K562 (cell line): ENCODE measurements at regions not wholly inside any gene's neighbourhood (a gene's known extent, or its start where the extent isn't known, plus 50 kb on each side); places are given as distances from the start of the nearest gene placed in this dataset.

Experiments used
- ATAC-seq: fragments of 200-7000 bp; cut with Tn5 transposase; 3 replicates; pipeline ENCODE4 v1.9.1; 2020; ENCODE audit warnings: moderate library complexity
- BruUV-seq: library from RNA; stranded (reverse); fragments of 400-500 nt; replicated peaks from 2 replicates; lab custom pipeline; 2021; lab: Mats Ljungman, UMichigan
- CTCF ChIA-PET: fragments of 300-600 bp; formaldehyde crosslinking; extraction: SDS; loops from one replicate; lab custom pipeline; 2021; ENCODE audit warnings: low intra/inter-chr PET ratio; lab: Yijun Ruan, JAX
- POLR2A ChIA-PET: fragments of 300-600, 350-650 bp; sonication (Branson Sonifier 250); formaldehyde crosslinking; extraction: SDS; loops from one replicate; lab custom pipeline; 2021; ENCODE audit warnings: antibody characterized with exemption, inconsistent platforms; lab: Yijun Ruan, JAX
- DNase-seq, 4 experiments: peaks; one replicate each; pipeline versions ENCODE4 v3.0.0 to v3.0.0-alpha.2; 2011 to 2018; ENCODE audit warnings: low spot score in 3 of 4, mixed read lengths in 3 of 4; ENCODE audit errors: extremely low read depth in 1 of 4
- FAIRE-seq: peaks from 2 replicates; lab custom pipeline; 2011; peaks lifted over from hg19 to GRCh38; lab: Jason Lieb, UNC
- H2AFZ ChIP-seq: 2 replicates; pipeline ENCODE4 v1.6.0; 2011; ENCODE audit warnings: low read depth, low read length, control low read depth, inconsistent platforms
- H3K27ac ChIP-seq: fragments of 200-600 bp; 3 replicates; pipeline ENCODE4 v1.8.0; 2011; ENCODE audit warnings: low read depth, mild to moderate bottlenecking, control low read depth, inconsistent platforms, low read length, moderate library complexity, mixed read lengths; ENCODE audit errors: extremely low read depth
- H3K27me3 ChIP-seq, 2 experiments: fragments of 300-600 bp in 1 of 2; 2 replicates in 1 of 2; 3 replicates in 1 of 2; pipeline versions ENCODE4 v1.6.0 to v1.8.0; 2011; ENCODE audit warnings: inconsistent platforms in 2 of 2, low read length in 2 of 2, mild to moderate bottlenecking in 1 of 2, mixed read lengths in 1 of 2, moderate library complexity in 1 of 2; ENCODE audit not compliant: control insufficient read depth in 2 of 2, insufficient read depth in 2 of 2
- H3K36me3 ChIP-seq: fragments of 300-600 bp; 3 replicates; pipeline ENCODE4 v1.8.0; 2011; ENCODE audit warnings: mild to moderate bottlenecking, low read length, inconsistent platforms; ENCODE audit not compliant: control insufficient read depth, insufficient read depth
- H3K4me1 ChIP-seq, 2 experiments: fragments of 200-600 bp in 1 of 2; replicated peaks in 1 of 2; 2 replicates in 1 of 2; 3 replicates in 1 of 2; pipeline versions ENCODE4 v1.5.1 to v1.8.0; 2011; ENCODE audit warnings: inconsistent platforms in 2 of 2, low read length in 2 of 2, mild to moderate bottlenecking in 1 of 2, mixed read lengths in 1 of 2, moderate library complexity in 1 of 2; ENCODE audit not compliant: control insufficient read depth in 2 of 2, insufficient read depth in 2 of 2
- H3K4me2 ChIP-seq: 2 replicates; pipeline ENCODE4 v1.6.1; 2011; ENCODE audit warnings: low read length, control low read depth, inconsistent platforms, mixed read lengths; ENCODE audit not compliant: insufficient read depth
- H3K4me3 ChIP-seq: fragments of 200-600 bp; sonication (generic), shearing (Covaris generic); 2 replicates; pipeline ENCODE4 v1.5.1; 2016; ENCODE audit warnings: control low read depth, inconsistent platforms
- H3K79me2 ChIP-seq: fragments of 200-600 bp; 3 replicates; pipeline ENCODE4 v1.8.0; 2011; ENCODE audit warnings: low read length, inconsistent platforms; ENCODE audit not compliant: control insufficient read depth, insufficient read depth
- H3K9ac ChIP-seq, 2 experiments: 2 replicates each; pipeline versions ENCODE4 v1.6.0 to v1.6.1; 2011; ENCODE audit warnings: low read depth in 2 of 2, low read length in 2 of 2, control low read depth in 1 of 2, inconsistent platforms in 1 of 2, mild to moderate bottlenecking in 1 of 2, mixed read lengths in 1 of 2; ENCODE audit not compliant: insufficient read depth in 1 of 2
- H3K9me1 ChIP-seq: one replicate; pipeline ENCODE4 v1.6.0; 2011; ENCODE audit warnings: inconsistent platforms, mild to moderate bottlenecking, low read length, moderate library complexity; ENCODE audit not compliant: control insufficient read depth, insufficient read depth
- H3K9me3 ChIP-seq: replicated peaks from 2 replicates; pipeline ENCODE4 v1.5.1; 2011; ENCODE audit warnings: low read depth, low read length, inconsistent platforms; ENCODE audit not compliant: control insufficient read depth, insufficient read depth
- H4K20me1 ChIP-seq: replicated peaks from 2 replicates; pipeline ENCODE4 v1.6.1; 2011; ENCODE audit warnings: low read length, inconsistent platforms, mixed read lengths; ENCODE audit not compliant: control insufficient read depth, insufficient read depth
- ARID1B ChIP-seq: fragments of 450-650 bp; IDR thresholded peaks from 2 replicates; pipeline ENCODE4 v1.6.1; 2016; ENCODE audit warnings: antibody characterized with exemption, mild to moderate bottlenecking, inconsistent platforms
- CBFA2T3 ChIP-seq: fragments of 450-650 bp; IDR thresholded peaks from 2 replicates; pipeline ENCODE4 v1.6.1; 2017
- CEBPB ChIP-seq: fragments of 450-650 bp; IDR thresholded peaks from 2 replicates; pipeline ENCODE4 v1.6.1; 2016; ENCODE audit warnings: missing genetic modification characterization, missing compliant biosample characterization
- CHD2 ChIP-seq: IDR thresholded peaks from 2 replicates; pipeline ENCODE4 v1.6.1; 2011; ENCODE audit warnings: low read depth, low read length
- DPF2 ChIP-seq: fragments of 450-650 bp; IDR thresholded peaks from 2 replicates; pipeline ENCODE4 v1.6.1; 2016
- HDAC2 ChIP-seq: fragments of 450-650 bp; IDR thresholded peaks from 2 replicates; pipeline ENCODE4 v1.6.1; 2016; ENCODE audit warnings: mild to moderate bottlenecking
- JUNB ChIP-seq: fragments of 450-650 bp; formaldehyde crosslinking; conservative IDR thresholded peaks from 2 replicates; pipeline ENCODE4 v1.4.0; 2020; ENCODE audit warnings: mild to moderate bottlenecking
- MAFF ChIP-seq: IDR thresholded peaks from 2 replicates; pipeline ENCODE4 v1.6.1; 2012; ENCODE audit warnings: low read length, improper control_type of control experiment
- RB1 ChIP-seq: fragments of 450-650 bp; IDR thresholded peaks from 2 replicates; pipeline ENCODE4 v1.6.1; 2017; ENCODE audit warnings: low read depth, mild to moderate bottlenecking
- TEAD4 ChIP-seq, 2 experiments: sonication (generic) in 1 of 2; formaldehyde crosslinking in 1 of 2; IDR thresholded peaks; 2 replicates each; pipeline versions ENCODE4 v1.6.1 to v1.8.0; 2012 to 2022; ENCODE audit warnings: borderline replicate concordance in 1 of 2, inconsistent platforms in 1 of 2, low read length in 1 of 2, mild to moderate bottlenecking in 1 of 2, missing genetic modification reagents in 1 of 2
- TFAP4 ChIP-seq: sonication (generic); formaldehyde crosslinking; IDR thresholded peaks from 2 replicates; pipeline ENCODE4 v1.8.0; 2022; ENCODE audit warnings: missing genetic modification reagents, mild to moderate bottlenecking, moderate library complexity, borderline replicate concordance
- TGIF2 ChIP-seq: sonication (generic); formaldehyde crosslinking; IDR thresholded peaks from 2 replicates; pipeline ENCODE4 v1.8.1; 2022; ENCODE audit warnings: mild to moderate bottlenecking, missing genetic modification reagents, moderate library complexity
- WHSC1 ChIP-seq: IDR thresholded peaks from one replicate; pipeline ENCODE4 v1.6.1; 2012; ENCODE audit warnings: low read length, control low read depth, inconsistent platforms
- ZNF184 ChIP-seq: sonication (generic); formaldehyde crosslinking; IDR thresholded peaks from 2 replicates; pipeline ENCODE4 v1.5.0; 2020; ENCODE audit warnings: missing genetic modification reagents
- ZNF232 ChIP-seq: sonication (generic); formaldehyde crosslinking; IDR thresholded peaks from 2 replicates; pipeline ENCODE4 v1.8.0; 2022; ENCODE audit warnings: mild to moderate bottlenecking, missing genetic modification reagents
- ZNF24 ChIP-seq: fragments of 450-650 bp; IDR thresholded peaks from 2 replicates; pipeline ENCODE4 v1.6.1; 2016
- ZNF316 ChIP-seq: fragments of 450-650 bp; IDR thresholded peaks from 2 replicates; pipeline ENCODE4 v1.6.1; 2016
- ZNF583 ChIP-seq: fragments of 250-450 bp; sonication (Bioruptor Pico); IDR thresholded peaks from 2 replicates; pipeline ENCODE4 v1.4.0; 2020
- ZNF766 ChIP-seq: fragments of 200-800 bp; sonication (Bioruptor generic); conservative IDR thresholded peaks from 2 replicates; pipeline ENCODE4 v1.6.1; 2016; ENCODE audit warnings: missing genetic modification characterization, missing compliant biosample characterization
- WGBS: fragments of 100-300 bp; shearing (Covaris generic); methylation state at CpG from one replicate; pipeline ENCODE4 v1.1.6; 2016; ENCODE audit warnings: low coverage, mixed read lengths; ENCODE audit not compliant: insufficient coverage; ENCODE audit errors: missing lambda C conversion rate; 5-methylcytosine and 5-hydroxymethylcytosine counted together
- in situ Hi-C: fragments of 300-500 bp; cut with MboI; formaldehyde crosslinking; loops from 4 replicates; pipeline ENCODE4 v1.15.0; 2018; ENCODE audit warnings: inconsistent platforms, mixed read lengths
- intact Hi-C: fragments of 100-400 bp; cut with micrococcal nuclease; formaldehyde crosslinking; loops from 2 replicates; pipeline ENCODE4 v1.14.2; 2022
- TF ChIP-seq, protein P1 (sequence below): sonication (generic); formaldehyde crosslinking; IDR thresholded peaks from 2 replicates; pipeline ENCODE4 v1.8.1; 2023; ENCODE audit warnings: mild to moderate bottlenecking, missing genetic modification reagents
- TF ChIP-seq, protein P2 (sequence below), 2 experiments: IDR thresholded peaks in 1 of 2; conservative IDR thresholded peaks in 1 of 2; 2 replicates each; pipeline ENCODE4 v1.6.1; 2016; ENCODE audit warnings: low read depth in 2 of 2, mild to moderate bottlenecking in 1 of 2, missing compliant biosample characterization in 1 of 2, missing genetic modification characterization in 1 of 2, moderate library complexity in 1 of 2

GRCh38 chr21:35945089-35945671 lies 115.1 kb downstream of the SETD4 start:
- Histone ChIP-seq H4K20me1 (no peaks in the 10 kb centered on the region), H3K4me2 (peak overlapping the region; percentile 4; the same call in 1 of the 2 replicates), H3K79me2 (no peaks in the 10 kb centered on the region), H3K36me3 (no peaks in the 10 kb centered on the region), H3K4me1 (peaks cover 0 to 4% of the 10 kb centered on the region in 2 experiments; a peak in 2 of 5 replicates), H3K4me3 (no peak overlapping the region), H3K27me3 (peaks cover 7 to 16% of the 10 kb centered on the region in 2 experiments), H2AFZ (peak overlapping the region; percentile 9; the same call in 1 of the 2 replicates), H3K9me1 (no peaks in the 10 kb centered on the region), H3K9me3 (no peaks in the 10 kb centered on the region), H3K27ac (no peak overlapping the region), H3K9ac (no peak overlapping the region)
- intact Hi-C loops, result loop anchor here (10.0 kb wide), 1 partner anchor 170 kb away; no protein-coding TSS in a partner anchor
- no peak for FAIRE-seq
- BruUV-seq, result no TSS peak
- in situ Hi-C loops, result no loop called here
- WGBS, result 3% methylated on average over 6 of the region's 6 CpGs
- ChIA-PET POLR2A (interaction anchor here (0.9 kb wide), 1 partner anchor 9 kb away, joined by 3 read pairs; no protein-coding TSS in a partner anchor), CTCF (no interaction called here)
- peak in 1 of 4 experiments; percentile 14 for DNase-seq
- ATAC-seq, result no peak
- no peak for TF ChIP-seq ZNF232 (CRISPR knock-in tag)
- TF ChIP-seq ZNF24, result peak; percentile 70
- peak; percentile 50 for TF ChIP-seq ARID1B
- TF ChIP-seq RB1, result no peak
- TF ChIP-seq CEBPB (tag), result no peak
- TF ChIP-seq WHSC1, result no peak
- TF ChIP-seq CBFA2T3, result peak; percentile 70
- peak; percentile 28; the same call in 1 of the 2 replicates for TF ChIP-seq TEAD4 (IDR thresholded peaks at IDR 0.05; ENCODE audit: low read length)
- no peak for TF ChIP-seq TEAD4 (CRISPR knock-in tag; IDR thresholded peaks at IDR 0.05; ENCODE audit: borderline replicate concordance)
- no peak for TF ChIP-seq TFAP4
- TF ChIP-seq ZNF583 (CRISPR knock-in tag), result no peak
- no peak for TF ChIP-seq JUNB (CRISPR knock-in tag)
- TF ChIP-seq TGIF2 (CRISPR knock-in tag), result no peak
- TF ChIP-seq ZNF316, result 0 out of 2 replicates have a peak, but pooled peaks have one; percentile 24
- TF ChIP-seq CHD2, result no peak
- TF ChIP-seq DPF2, result peak; percentile 39; the same call in 1 of the 2 replicates
- TF ChIP-seq, protein P1, sequence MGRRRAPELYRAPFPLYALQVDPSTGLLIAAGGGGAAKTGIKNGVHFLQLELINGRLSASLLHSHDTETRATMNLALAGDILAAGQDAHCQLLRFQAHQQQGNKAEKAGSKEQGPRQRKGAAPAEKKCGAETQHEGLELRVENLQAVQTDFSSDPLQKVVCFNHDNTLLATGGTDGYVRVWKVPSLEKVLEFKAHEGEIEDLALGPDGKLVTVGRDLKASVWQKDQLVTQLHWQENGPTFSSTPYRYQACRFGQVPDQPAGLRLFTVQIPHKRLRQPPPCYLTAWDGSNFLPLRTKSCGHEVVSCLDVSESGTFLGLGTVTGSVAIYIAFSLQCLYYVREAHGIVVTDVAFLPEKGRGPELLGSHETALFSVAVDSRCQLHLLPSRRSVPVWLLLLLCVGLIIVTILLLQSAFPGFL (CRISPR knock-in tag), result no peak
- no peak for TF ChIP-seq HDAC2
- TF ChIP-seq MAFF, result peak; percentile 7; the same call in 1 of the 2 replicates
- TF ChIP-seq, protein P2, sequence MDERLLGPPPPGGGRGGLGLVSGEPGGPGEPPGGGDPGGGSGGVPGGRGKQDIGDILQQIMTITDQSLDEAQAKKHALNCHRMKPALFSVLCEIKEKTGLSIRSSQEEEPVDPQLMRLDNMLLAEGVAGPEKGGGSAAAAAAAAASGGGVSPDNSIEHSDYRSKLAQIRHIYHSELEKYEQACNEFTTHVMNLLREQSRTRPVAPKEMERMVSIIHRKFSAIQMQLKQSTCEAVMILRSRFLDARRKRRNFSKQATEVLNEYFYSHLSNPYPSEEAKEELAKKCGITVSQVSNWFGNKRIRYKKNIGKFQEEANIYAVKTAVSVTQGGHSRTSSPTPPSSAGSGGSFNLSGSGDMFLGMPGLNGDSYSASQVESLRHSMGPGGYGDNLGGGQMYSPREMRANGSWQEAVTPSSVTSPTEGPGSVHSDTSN (CRISPR knock-in tag; IDR thresholded peaks at IDR 0.05; ENCODE audit: low read depth), result no peak
- TF ChIP-seq, protein P2 (tag; conservative IDR thresholded peaks at IDR 0.05; ENCODE audit: low read depth), result no peak
- TF ChIP-seq ZNF184, result no peak
- TF ChIP-seq ZNF766 (CRISPR knock-in tag), result 0 out of 2 replicates have a peak, but pooled peaks have one; percentile 29
